Fibroblast of upper back skin (primary cell): ENCODE measurements at regions not wholly inside any gene's neighbourhood (a gene's known extent, or its start where the extent isn't known, plus 50 kb on each side); places are given as distances from the start of the nearest gene placed in this dataset.

Source experiments
- DNase-seq: peaks from one replicate; pipeline ENCODE4 v3.0.0-alpha.2; 2013

DNA sequence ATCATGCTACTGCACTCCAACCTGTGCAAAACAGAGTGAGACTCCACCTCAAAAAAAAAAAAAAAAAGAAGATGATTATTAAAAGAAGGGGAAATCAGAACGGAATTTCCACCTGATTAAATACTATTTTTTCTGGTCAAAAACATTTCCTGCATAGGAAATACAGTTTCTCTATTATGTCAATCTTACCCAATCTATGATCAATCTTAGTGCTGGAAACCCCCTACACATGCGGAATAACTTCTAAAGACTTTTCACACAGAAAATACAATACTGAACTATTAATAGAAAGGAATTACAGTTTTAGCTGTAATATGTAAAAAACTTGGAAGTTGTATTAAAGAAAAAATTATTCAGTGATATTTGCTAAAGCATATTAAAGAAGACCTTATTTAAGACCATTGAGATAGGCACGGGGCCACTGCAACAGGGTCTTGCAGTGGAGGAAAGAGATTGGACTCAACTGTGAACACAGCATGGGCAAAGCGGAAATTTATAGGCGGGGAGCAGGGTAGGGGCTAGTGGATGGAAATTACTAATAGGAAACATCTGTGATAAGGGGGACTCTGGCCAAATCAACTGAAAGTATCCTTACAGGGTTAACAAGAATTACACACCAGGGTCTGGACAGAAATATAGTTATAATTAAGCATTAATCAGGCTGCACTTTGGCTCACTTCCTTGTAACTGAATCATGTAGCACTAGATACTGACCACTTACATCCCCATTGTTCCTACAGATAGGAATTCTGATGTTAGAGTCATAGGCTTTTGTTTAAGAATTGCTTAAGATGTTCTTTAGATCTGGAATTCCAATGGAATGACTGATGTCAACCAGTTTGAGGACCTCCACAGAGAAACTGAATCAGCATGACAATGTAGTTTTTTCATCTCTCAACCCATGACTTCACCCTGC is 411.5 kb upstream of the DDI1 start:
- DNase-seq: peak; percentile 97

DNA sequence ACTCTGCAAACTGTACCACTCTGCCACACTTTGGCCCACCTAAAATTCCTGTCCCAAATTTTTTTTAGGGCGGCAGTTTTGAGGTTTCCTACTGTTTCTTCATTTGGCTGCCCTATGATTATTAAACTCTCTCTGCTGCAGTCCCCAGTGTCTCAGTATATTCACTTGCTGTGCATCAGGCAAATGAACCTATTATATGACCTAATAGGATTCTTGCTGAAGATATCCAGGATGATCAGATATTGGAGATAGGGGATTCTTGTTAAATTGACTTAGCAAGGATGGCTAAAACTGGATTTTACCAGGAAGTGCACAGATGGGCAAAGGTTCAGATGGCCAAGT is 410.8 kb upstream of the DDI1 start:
- no peak for DNase-seq

DNA sequence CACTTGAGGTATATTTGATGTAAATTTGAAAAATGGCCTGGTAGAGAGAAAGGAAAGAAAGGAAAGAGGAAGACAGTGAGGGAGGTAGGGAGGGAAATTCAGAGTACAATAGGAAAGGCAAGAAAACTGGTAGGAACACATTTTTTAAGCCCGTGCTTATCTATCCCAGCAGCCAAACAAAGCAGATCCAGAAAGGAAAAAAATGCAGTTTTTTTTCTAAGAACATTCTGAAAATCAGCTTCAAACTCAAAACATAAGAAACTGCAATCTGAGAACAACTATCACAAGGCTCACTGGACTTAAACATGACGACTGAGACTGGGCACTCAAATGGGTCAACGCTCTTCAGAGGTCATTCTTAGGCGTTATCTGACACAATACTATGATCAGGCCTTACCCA is 408.3 kb upstream of the DDI1 start:
- DNase-seq: no peak

DNA sequence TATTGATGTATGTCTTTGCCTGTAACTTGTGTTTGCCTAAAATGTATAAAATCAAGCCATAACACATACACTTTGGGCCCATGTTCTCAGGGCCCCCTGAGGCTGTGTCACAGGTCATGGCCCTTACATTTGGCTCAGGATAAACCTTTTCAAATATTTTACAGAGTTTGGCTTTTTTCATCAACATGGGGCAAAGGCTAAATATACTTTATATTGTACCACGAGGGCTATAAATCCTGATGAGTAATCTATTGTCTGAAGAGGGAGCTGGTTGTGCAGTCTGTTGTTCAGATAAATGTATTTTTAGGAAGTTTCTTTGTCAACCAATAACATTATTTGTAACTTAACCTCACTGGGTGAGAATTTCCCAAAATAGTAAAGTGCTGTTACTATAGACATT is 404.6 kb upstream of the DDI1 start:
- peak; percentile 45 for DNase-seq

DNA sequence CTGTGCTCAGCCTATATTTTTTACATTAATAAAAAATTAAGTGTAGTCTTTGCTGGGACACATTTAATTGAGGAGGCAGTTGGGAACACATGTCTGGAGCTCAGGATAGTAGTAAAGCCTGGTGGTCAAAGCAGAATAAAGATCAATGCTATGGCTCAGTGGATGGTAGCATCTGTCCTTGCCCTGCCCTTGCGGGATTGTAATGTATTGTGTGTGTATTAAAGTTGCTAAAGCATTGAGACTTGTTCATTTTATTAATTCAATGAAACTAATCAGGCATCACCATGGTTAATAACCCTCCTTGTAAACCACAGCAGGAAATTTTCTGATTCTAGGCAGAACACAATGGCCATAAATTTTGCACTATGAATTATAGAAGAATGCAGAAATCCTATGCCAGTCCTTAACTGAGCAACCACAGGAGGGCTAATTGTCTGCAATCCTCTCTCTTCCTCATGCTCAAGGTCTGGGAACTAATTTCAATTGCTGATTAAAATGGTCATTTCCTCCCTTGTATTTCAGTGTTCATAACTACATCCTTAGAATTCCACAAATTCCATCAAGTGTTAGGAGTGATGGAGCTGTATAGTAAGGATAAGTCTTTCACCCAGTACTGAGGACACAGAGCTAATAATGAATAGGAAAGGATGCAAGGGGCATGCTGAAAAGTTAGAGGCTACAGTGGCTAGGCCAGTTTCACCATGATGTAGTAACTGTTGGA is 403.2 kb upstream of the DDI1 start:
- DNase-seq: peak; percentile 93

DNA sequence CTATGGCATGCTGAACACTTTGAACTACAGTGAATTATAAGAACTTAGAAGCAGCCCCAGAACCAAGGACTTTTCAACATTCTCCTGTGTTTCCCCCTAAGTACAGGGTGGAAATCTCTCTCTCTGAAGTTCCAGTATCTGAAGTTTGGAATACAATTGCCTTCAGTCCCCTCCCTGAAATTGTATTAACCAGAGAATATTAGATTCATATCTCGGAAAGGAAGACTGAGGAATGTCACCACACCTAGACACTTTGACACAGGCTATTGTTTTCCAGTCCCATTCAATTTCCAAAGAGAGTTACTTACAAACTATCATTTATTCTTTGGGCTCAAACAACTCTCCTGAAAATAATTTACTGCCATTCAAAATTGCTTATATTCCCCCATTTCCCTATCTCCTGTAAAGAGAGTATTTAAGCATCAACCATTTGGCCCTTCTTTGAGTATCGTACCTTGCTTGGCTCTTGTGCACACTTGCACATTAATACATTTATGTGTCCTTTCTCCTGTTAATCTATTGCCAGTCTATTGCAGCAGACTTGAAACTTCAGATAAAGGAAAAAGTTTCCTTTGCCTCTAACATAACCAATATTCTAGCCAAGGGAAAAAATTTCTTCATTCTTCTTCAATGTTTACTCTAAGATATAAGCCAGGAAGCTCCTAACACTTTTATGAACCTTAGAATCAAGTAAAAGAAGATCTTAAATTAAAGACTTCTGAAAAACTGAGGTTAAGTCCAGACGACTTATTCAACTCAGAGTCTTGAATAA is 402.4 kb upstream of the DDI1 start:
- DNase-seq: no peak

DNA sequence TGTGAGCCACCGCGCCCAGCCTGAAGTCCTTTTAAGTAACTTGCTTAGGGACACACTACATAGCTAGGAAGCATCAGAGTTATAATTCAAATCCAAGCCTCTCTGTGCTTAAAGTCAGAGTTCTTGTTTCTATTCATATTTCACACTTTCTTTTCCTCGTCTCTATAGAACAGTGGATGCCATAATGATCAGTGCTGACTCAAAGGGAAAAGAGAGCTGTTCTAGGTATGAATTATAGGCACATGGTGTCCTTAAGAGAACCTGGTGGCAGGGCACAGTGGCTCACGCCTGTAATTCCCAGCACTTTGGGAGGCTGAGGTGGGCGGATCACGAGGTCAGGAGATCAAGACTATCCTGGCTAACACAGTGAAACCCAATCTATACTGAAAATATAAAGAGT is 400.2 kb upstream of the DDI1 start:
- no peak for DNase-seq

DNA sequence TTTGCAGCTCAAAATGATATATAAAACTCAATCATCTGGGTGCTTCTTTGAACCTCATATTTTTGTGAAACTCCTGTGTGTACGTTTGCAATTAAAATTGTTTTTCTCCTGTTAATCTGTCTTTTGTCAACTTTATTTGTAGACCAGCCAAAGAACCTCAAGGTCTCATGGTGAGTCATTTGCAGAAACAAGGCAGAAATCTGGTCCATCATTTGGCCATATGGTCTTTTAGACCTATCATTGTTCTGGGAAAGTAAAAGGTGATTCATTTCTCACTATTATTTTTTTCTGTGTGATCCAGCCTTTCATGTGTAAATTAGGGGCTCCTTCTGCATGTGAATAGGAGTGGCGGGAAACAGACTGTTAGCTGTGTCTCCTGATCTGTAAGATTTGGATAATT is 399.1 kb upstream of the DDI1 start:
- DNase-seq: peak; percentile 53

DNA sequence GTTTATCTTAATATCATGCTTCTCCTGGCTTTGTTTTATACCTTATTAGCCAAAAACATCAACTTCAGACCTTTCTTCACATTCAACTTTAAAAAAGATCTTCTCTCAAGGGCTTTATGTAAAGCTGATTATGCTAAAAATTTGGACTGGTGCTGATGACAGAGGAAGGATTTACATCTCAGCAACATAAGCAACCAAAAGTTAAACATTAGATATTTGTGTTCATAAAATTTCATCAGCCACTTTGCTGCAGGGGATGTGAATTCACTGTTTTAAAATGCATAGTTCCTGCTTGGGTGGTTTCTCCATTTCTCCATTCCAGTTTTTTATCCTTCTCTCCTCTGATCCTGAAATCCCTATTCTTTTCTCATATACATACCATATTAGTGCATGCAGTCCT is 398.6 kb upstream of the DDI1 start:
- no peak for DNase-seq

DNA sequence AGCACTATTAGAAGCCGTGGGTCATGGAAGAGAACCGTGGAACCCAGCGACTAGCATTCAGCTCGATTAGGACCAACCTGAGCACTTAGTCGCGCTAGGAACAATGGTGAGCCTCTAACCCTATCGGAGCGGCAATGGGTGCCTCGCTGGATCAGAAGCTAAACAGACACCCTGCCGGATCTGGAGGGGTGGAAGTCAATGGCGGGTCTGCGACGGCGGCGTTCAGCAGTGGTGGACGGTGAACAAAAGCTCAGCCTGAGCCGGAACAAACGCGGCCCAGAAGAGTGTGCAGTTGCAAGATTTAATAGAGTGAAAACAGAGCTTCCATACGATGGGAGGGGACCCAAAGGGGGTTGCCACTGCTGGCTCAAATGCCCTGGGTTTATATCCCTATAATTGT is 391.8 kb upstream of the DDI1 start:
- no peak for DNase-seq

DNA sequence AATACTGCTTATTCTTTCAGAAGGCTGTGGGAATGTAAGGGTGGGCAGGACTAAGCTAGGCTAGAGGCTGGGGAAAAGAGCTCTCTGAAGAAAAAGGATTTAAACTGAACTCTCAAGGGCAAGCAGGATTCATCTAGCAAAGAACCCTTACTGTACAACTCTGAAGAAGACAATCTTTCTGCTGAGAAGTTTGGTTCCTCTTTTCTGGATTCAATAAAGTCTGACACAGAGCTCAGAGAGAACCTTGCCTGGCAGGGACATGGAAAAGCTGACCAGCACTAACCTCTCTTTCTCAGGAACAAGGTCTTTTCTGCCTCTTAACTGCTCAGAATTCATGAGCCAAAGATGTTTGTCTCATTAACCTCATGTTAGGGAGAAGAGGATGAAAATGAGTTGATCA is 388.4 kb upstream of the DDI1 start:
- no peak for DNase-seq

DNA sequence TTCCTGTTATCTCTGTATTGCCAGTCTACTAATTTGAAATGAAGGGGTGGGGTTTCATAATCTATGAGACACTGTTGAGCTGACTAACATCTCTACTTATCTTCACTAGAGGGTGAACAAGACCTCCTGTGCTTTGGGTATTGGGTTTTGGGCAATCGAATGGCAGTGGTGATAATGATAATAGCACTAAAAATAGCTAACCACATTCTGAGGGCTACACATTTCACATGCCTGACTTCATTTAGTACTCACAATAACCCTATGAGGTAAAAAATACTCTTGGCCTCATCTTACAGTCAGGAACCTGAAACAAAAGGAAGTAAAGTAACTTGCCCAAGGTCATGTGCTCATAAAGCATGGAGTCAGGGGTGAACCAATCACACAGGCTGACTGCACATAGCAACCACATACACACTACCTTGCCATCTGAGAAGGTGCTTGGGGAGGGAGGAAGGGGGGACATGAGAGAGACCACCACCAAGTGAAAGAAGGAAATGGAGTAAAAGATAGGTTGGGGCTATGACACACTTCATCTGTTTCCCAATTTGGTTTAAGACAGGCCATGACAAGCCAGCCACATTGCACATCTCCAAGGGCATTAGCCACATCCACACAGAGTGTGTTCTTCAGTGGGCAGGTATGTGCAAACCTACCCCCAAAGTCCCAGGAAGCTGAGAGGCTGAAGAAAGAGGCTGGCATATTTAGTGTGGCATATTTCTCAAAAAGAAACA is 387.6 kb upstream of the DDI1 start:
- peak; percentile 57 for DNase-seq

DNA sequence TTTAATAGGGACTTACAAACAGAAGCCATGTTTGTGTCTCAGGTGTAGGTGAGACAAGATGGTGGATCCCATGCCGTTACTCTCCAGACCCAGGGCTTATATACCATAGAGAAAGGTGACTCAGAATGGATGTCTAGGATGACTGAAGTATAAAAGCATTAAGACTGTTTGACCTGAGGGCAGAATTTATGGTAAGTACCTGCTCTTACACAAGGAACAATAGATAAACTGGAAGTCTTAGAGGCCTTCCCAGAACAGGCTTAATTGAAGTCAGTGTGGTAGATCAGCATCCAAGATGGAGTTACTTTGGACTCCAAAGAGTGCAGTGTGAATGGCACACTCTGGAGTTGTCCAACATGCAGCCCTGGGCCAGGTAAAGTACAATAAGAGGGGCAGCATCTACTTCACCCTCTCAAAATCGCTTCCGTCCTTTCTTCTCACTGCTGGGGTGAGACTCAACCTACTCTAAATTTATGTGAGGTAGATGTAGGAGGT is 387.0 kb upstream of the DDI1 start:
- DNase-seq: no peak

DNA sequence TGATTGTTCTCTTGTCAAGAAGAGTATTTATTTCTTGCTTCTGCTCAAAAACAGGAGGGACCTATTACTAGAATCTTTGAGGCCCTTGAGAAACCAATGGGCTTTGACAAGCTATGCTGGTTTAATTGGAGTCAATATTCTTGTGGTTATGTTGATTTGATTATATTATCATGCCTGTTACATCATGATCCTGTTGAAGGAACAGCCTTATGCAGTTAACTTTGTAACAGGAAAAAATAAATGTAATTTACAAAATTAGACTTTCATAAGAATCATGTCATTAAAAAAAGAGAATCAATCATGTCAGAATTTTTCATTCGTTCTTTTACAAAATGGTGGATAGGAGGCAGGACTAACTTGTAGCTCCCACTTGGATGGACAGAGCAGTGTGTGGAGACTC is 386.1 kb upstream of the DDI1 start:
- no peak for DNase-seq

DNA sequence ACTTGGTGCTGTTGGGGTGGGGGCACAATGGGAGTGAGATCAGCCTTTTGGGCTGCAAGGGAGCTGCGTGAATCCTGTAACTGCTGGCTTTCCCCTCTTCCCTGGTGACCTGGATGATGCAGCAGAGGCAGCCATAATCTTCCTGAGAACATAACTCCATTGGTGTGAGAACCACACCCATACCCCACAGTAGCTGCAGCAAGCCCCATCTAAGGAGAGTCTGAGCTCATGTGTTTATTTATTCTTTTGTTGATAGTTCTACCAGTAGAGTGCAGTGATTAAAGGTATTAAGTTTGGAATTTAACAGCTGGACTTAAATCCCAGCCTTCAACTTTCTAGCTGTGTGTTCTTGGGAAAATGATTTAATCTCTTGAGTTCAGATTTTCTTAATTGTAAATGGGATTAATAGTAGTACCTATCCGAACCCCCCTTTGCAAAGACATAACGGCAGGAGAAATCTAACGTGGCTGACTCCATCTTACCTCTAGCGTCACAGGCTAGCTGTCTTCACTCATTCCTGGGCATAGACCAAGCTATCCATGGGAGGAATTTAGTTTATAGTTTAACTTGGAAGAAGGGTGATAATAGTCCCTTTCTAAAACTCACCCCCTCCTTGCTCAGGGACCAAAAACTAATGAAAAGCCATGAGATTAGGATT is 385.0 kb upstream of the DDI1 start:
- DNase-seq: no peak

DNA sequence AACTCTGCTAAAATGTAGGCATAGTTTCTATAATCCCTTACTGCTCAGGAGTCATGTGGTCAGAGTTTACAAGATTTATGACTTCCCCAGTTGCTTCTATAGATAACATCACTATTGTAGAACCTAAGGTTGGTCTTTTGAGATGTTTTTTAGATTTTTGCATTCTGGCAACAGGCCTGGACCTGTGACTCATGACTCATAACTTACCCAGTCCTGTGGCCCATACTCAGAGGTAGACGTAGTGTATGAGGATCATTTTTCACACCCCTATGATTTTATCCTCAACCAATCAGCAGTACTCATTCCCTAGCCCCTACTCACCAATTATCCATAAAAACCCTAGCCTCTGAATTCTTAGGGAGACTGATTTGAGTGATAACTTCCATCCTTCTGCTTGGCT is 384.4 kb upstream of the DDI1 start:
- peak; percentile 77 for DNase-seq

DNA sequence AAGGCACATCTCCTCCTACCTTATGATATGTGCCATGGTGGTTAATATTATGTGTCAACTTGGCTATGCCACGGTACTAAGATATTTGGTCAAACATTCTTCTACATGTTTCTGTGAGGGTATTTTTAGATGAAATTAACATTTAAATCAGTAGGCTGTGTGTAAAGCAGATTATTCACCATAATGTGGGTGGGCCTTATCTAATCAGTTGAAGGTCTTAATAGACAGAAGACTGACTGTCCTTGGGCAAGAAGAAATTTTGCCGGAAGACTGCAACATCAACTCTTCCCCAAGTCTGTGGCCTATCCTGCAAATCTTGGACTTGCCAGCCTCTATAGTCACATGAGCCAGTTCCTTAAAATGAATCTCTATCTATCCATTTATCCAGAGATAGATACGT is 380.1 kb upstream of the DDI1 start:
- DNase-seq: no peak

DNA sequence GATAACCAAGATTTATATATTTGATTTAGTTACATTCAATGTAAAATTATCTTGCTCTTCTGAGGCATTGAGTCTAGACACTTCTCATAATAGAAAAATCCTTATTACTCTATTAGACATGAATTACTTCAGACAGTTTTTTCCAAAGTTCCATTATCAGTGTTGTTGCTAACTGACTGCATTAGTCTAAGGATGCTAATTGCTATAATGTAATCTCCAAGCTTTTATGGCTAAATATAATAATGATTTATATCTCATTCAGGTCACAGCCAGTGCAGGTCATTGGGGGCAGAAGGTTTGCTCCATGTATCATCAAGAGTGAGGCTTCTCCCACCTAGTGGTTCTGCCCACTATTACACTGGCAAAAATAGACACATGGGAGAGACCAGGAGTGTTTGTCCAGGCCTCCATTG is 377.2 kb upstream of the DDI1 start:
- DNase-seq: peak; percentile 29

DNA sequence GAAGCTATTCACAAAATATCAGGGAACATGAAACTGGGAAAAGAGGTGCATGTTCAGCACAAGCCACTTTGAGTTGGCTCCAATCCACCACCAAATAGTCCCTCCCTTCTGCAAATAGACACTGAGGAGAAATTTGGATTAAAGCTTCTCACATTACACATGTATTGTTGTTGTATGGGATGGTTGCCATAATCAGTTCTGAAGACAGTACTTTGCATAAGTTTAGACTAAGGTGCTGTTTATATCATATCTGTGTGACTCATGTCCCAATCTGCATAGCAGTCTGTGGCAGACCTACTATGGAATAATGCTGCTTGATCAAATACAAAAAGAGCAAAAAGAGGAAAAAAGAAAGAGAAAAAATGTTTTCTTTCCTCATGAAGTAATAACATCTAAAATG is 376.7 kb upstream of the DDI1 start:
- no peak for DNase-seq

DNA sequence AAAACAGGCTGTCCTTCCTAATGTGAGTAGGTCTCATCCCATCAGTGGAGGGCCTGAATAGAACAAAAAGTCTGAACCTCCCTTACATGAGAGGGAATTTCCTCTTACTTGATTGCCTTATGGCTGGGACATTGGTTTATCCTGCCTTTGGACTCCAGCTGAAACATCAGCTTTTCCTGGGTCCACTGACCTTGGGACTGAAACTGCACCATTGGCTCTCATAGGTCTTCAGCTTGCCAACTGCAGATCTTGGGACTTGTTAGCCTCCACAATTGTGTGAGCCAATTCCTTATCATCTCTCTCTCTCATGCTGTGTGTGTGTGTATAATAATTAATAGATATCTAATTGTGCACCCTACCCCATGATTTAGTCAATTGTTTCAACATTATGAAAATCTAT is 375.3 kb upstream of the DDI1 start:
- DNase-seq: no peak

DNA sequence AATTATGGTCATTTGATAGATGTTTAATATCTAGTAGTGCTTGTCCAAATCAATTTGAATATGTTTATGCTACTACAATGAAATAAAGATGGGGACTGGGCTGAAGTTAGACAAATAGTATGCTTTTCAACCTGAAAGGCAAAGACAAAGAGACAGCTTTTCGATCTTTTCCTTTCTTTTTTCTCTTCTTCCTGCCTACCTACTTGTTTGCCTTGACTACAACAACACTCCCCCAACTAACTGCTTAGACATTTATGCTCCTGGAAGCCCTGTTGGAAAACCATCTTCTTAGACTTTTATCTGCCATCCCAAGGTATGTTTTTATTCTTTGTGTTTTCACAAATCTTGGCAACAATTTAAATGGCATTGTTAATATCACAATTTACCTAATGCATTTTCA is 374.4 kb upstream of the DDI1 start:
- DNase-seq: no peak

DNA sequence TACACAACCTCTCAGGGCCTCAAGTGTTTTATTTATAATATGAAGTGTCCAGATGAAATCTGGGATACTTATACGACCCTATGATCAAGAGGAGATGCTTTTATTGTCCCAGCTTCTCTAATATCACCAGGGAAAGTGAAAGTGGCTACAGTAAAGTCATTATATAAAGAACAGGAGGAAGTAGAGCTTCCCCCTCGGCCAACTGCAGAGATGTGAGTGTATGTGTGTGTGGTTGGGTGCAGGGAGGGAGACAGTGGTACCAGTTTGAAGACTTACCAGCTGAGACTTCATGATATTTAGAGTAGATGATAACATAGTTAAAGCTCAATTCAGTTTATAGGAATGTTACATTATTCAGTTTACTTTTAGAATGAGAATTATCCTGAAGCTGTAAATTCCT is 373.6 kb upstream of the DDI1 start:
- no peak for DNase-seq
